ENCODE measurements at regions not wholly inside any gene's neighbourhood (a gene's known extent, or its start where the extent isn't known, plus 50 kb on each side); places are given as distances from the start of the nearest gene placed in this dataset.

DNA sequence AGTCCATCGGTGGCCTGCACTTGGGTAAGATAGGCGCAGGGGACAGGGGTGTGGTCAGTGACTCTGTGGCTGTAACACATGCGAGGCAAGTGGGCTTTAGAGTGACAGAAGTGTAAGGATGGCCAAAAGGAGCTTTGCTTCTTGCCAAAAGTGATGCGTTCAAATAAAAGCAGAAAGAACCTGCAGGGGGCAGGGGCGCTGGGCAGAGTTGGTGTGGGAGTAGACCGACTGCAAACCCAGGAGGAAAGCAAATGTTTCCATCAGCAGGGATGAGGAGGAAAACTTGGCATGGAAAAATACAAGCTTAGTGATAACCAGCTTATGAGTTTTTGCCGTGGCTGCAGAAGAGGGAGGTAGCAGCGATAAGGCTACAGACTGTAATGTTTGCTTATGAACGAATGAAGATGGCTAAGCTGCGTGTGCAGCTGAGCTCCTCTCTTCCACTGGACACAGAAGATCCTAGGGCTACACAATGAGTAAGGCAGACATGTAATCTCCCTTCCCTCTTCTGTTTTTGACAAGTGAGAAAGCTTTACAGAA lies 149.4 kb downstream of the WNT5A start:
- TF ChIP-seq CTCF (IDR thresholded peaks at IDR 0.05; ENCODE audit: borderline replicate concordance, extremely low read depth, low read length, poor library complexity, severe bottlenecking) = no peak
- no peak for TF ChIP-seq EZH2 (IDR thresholded peaks at IDR 0.05; ENCODE audit: borderline replicate concordance, low read depth, low read length, severe bottlenecking)

Measured in DND-41 (cell line).